ENCODE measurements at regions not wholly inside any gene's neighbourhood (a gene's known extent, or its start where the extent isn't known, plus 50 kb on each side); places are given as distances from the start of the nearest gene placed in this dataset.

DNA sequence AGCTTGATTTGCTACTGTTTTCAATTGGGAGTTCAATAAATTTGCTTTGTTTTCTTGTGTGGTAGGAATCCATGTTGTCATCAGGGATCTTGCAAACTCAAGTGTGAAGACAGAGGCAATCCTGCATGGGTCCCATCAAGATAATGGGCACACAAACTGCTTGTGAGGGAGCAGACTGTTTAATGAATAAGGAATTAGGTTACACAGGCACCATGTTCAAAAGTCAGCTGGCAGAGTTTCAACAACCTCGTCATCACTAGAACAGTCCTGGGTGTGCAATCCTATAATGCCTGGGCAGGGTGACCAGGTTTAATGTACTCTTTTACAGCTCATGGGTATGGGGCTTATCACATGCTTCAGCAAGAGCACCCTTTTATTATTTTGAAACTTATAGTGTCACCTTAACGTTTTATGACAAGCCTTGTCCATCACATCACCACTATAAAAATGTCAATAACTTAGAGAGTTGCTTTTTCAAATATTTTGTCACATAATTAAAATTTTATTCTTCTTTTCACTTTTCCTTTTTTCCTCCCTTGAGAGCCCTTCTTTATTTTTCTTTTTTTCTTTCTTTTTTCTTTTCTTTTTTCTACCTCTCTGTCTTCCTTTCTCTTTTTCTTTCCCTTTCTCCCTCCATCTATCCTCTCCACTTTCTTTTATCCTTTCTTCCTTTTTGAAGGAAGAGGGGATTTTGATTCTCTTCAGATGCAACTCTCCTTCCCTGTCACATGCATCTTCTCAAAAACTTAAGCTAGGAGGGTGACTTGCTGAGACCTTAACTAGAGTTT, 252.2 kb upstream of the ATP2B1 start:
- H3K9me3 ChIP-seq (ENCODE audit: control insufficient read depth, low read length), result no peaks in the 10 kb centered on the region
- no peaks in the 10 kb centered on the region for H3K36me3 ChIP-seq (ENCODE audit: control insufficient read depth, insufficient read depth, low read length)
- H3K4me1 ChIP-seq (ENCODE audit: control insufficient read depth, insufficient read depth, low read length), result no peaks in the 10 kb centered on the region
- H3K27me3 ChIP-seq (ENCODE audit: control insufficient read depth, insufficient read depth, low read length, poor library complexity, severe bottlenecking), result no peaks in the 10 kb centered on the region
- 84 to 92% methylated on average over 2 of the region's 2 CpGs for WGBS, 2 experiments
- H3K27ac ChIP-seq (ENCODE audit: insufficient read depth, low read depth, low read length, poor library complexity, severe bottlenecking), result no peak overlapping the region
- H3K4me3 ChIP-seq (ENCODE audit: insufficient read depth, low read depth, low read length), result no peak overlapping the region

DNA sequence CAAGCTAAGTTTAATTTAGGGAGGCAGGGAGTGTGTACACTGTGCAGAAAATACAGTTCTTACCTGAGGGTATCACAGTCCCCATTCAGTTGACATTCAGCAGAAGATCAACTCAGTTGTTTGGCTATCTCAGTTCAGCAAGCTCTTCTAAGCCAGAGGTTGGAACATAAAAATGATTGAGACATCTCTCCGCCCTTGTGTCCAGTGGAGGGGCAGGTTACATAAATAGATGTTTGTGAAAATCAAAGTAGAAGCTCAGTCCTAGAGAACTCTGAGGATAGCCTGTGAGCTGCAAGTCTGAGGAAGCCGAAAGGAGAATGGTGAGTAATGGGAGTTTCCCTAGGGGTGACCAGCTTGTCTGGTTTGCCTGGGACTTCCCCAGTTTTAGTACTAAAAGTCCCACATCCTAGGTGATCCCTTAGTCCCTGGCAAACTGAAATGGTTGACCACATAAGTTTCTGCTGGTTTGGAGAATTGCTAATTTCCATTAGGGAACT, 251.4 kb upstream of the ATP2B1 start:
- 97 to 98% methylated on average over 2 of the region's 2 CpGs for WGBS, 2 experiments
- no peak overlapping the region for H3K4me3 ChIP-seq (ENCODE audit: insufficient read depth, low read depth, low read length)
- no peaks in the 10 kb centered on the region for H3K27me3 ChIP-seq (ENCODE audit: control insufficient read depth, insufficient read depth, low read length, poor library complexity, severe bottlenecking)

DNA sequence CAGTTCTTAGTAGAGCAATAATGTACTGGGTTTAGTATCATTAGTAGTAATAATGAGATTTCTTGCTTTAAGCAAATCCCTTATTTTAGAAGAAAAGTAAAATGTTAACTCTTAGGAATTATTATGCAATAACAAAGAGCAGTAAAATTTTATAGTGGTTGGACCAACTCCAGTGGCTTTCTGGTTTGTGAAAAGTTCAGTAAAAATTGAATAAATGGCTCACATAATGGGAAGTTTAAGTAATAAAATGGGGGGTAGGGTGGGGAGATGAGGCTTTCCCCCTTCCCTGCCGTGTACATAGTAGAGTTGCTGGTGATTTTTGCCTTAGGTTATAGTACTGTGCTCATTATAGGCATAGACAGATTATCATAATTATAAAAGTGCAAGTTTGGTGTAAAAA, 250.5 kb upstream of the ATP2B1 start:
- H3K27me3 ChIP-seq (ENCODE audit: control insufficient read depth, insufficient read depth, low read length, poor library complexity, severe bottlenecking), result no peaks in the 10 kb centered on the region
- H3K27ac ChIP-seq (ENCODE audit: insufficient read depth, low read depth, low read length, poor library complexity, severe bottlenecking), result no peak overlapping the region
- no peaks in the 10 kb centered on the region for H3K9me3 ChIP-seq (ENCODE audit: control insufficient read depth, low read length)
- WGBS, 2 experiments, result no CpG with 5 or more reads among the region's 1 CpG
- H3K4me3 ChIP-seq (ENCODE audit: insufficient read depth, low read depth, low read length), result no peak overlapping the region
- H3K36me3 ChIP-seq (ENCODE audit: control insufficient read depth, insufficient read depth, low read length), result no peaks in the 10 kb centered on the region
- no peaks in the 10 kb centered on the region for H3K4me1 ChIP-seq (ENCODE audit: control insufficient read depth, insufficient read depth, low read length)

More for the DNA sequence above, 251.4 kb upstream of the ATP2B1 start:
- Histone ChIP-seq H3K36me3 (ENCODE audit: control insufficient read depth, insufficient read depth, low read length) (no peaks in the 10 kb centered on the region), H3K4me1 (ENCODE audit: control insufficient read depth, insufficient read depth, low read length) (no peaks in the 10 kb centered on the region), H3K27ac (ENCODE audit: insufficient read depth, low read depth, low read length, poor library complexity, severe bottlenecking) (no peak overlapping the region), H3K9me3 (ENCODE audit: control insufficient read depth, low read length) (no peaks in the 10 kb centered on the region)

DNA sequence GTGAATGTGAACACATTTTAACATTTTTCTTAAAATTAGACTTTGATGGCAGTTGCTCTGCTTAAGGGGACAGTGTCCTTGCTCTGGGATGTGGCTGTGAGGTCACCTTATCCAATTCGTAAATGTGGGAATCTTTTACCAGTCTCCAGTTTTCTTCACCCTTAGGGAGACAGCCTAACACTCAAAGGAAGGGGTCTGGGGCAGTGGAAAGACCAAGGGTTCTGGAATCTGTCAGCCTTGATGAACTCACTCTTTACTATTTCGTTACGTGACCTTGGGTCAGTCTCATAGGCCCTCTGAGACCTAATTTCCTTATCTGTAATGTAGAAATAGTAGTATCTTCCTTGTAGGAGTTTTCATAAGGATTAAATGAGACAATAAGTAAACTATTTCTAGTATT, 245.6 kb upstream of the ATP2B1 start:
- H3K27me3 ChIP-seq (ENCODE audit: control insufficient read depth, insufficient read depth, low read length, poor library complexity, severe bottlenecking), result no peaks in the 10 kb centered on the region
- no peaks in the 10 kb centered on the region for H3K36me3 ChIP-seq (ENCODE audit: control insufficient read depth, insufficient read depth, low read length)
- H3K9me3 ChIP-seq (ENCODE audit: control insufficient read depth, low read length), result no peaks in the 10 kb centered on the region
- H3K4me1 ChIP-seq (ENCODE audit: control insufficient read depth, insufficient read depth, low read length), result no peaks in the 10 kb centered on the region
- 84 to 91% methylated on average over 2 to 3 of the region's 3 CpGs for WGBS, 2 experiments
- H3K4me3 ChIP-seq (ENCODE audit: insufficient read depth, low read depth, low read length), result no peak overlapping the region
- no peak overlapping the region for H3K27ac ChIP-seq (ENCODE audit: insufficient read depth, low read depth, low read length, poor library complexity, severe bottlenecking)

DNA sequence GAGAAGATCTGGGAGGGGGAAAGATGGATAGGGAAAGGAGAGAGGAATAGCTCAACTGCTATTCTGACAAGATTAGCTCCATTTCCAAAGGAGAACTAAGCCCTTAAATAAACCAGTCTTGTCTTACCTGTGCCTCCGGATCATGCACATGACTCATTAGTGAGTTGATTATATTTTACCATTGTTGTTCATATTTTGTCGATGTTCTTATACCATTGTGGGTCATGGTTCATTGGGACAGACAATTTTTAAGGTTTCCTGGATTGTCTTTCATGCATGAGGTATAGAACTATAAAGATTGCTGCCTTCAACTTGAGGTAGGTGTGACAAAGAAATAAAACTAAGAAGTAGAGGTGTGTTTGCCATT, 243.0 kb upstream of the ATP2B1 start:
- H3K4me1 ChIP-seq (ENCODE audit: control insufficient read depth, insufficient read depth, low read length), result peaks cover 4% of the 10 kb centered on the region
- H3K27ac ChIP-seq (ENCODE audit: insufficient read depth, low read depth, low read length, poor library complexity, severe bottlenecking), result no peak overlapping the region
- H3K27me3 ChIP-seq (ENCODE audit: control insufficient read depth, insufficient read depth, low read length, poor library complexity, severe bottlenecking), result no peaks in the 10 kb centered on the region
- H3K9me3 ChIP-seq (ENCODE audit: control insufficient read depth, low read length), result no peaks in the 10 kb centered on the region
- 97 to 98% methylated on average over 2 of the region's 2 CpGs for WGBS, 2 experiments
- no peak overlapping the region for H3K4me3 ChIP-seq (ENCODE audit: insufficient read depth, low read depth, low read length)
- H3K36me3 ChIP-seq (ENCODE audit: control insufficient read depth, insufficient read depth, low read length), result no peaks in the 10 kb centered on the region

DNA sequence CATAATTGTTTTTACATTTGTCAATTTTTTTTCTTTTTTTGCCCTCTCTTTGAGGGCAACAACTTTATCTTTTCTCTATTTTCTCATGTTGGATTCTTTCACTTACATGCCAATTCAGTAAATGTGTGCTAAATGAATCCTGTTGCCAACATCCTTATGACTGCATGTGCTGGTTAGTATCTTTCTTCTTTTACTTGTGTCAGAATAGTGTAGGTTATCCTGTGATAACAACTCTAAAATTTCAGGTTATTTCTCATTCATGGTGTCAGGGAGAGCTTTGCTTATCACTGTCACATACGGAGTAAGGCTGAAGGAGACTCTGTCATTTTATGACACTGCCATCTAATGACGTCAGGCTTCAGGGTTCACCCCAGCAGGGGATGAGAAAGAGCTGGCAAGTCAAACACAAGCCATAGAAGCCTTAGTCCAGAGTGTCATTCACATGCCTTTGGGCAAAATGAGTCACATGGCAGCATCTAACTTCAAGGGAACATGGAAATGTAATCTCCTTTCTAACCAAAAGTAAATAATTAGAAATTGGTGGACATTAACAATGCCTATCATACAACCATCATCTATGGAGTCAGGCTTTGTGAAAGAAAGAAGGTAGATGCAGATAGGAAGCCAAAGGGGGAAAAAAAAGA, 242.5 kb upstream of the ATP2B1 start:
- Histone ChIP-seq H3K27ac (ENCODE audit: insufficient read depth, low read depth, low read length, poor library complexity, severe bottlenecking) (no peak overlapping the region), H3K27me3 (ENCODE audit: control insufficient read depth, insufficient read depth, low read length, poor library complexity, severe bottlenecking) (no peaks in the 10 kb centered on the region), H3K36me3 (ENCODE audit: control insufficient read depth, insufficient read depth, low read length) (no peaks in the 10 kb centered on the region), H3K4me3 (ENCODE audit: insufficient read depth, low read depth, low read length) (no peak overlapping the region), H3K4me1 (ENCODE audit: control insufficient read depth, insufficient read depth, low read length) (peaks cover 4% of the 10 kb centered on the region), H3K9me3 (ENCODE audit: control insufficient read depth, low read length) (no peaks in the 10 kb centered on the region)
- WGBS, 2 experiments, result 61 to 69% methylated on average over 2 of the region's 2 CpGs

DNA sequence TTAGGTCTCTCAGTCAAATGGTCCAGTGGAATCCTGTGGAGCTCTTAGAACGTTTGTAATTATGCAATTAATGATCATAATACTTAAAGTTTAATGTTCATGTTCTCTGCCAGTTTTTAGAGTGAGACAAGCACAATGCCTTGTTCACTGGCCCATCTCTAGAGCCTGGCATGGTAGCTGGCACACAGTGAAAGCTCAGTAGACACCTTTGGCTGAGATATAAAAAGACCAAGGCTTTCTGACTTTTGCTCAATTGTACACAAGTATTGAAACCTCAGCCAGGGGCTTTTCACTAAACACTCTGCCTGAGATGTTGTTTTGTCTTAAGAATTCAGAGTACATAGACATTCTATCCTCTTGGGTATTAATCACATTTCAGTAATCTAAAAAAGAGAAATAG, 241.8 kb upstream of the ATP2B1 start:
- H3K36me3 ChIP-seq (ENCODE audit: control insufficient read depth, insufficient read depth, low read length), result no peaks in the 10 kb centered on the region
- H3K9me3 ChIP-seq (ENCODE audit: control insufficient read depth, low read length), result no peaks in the 10 kb centered on the region
- H3K4me1 ChIP-seq (ENCODE audit: control insufficient read depth, insufficient read depth, low read length), result peaks cover 4% of the 10 kb centered on the region
- H3K4me3 ChIP-seq (ENCODE audit: insufficient read depth, low read depth, low read length), result no peak overlapping the region
- H3K27me3 ChIP-seq (ENCODE audit: control insufficient read depth, insufficient read depth, low read length, poor library complexity, severe bottlenecking), result no peaks in the 10 kb centered on the region
- WGBS, 2 experiments, result 100% methylated on average over 1 of the region's 1 CpG; no CpG with 5 or more reads in 1 of the 2 experiments
- no peak overlapping the region for H3K27ac ChIP-seq (ENCODE audit: insufficient read depth, low read depth, low read length, poor library complexity, severe bottlenecking)

DNA sequence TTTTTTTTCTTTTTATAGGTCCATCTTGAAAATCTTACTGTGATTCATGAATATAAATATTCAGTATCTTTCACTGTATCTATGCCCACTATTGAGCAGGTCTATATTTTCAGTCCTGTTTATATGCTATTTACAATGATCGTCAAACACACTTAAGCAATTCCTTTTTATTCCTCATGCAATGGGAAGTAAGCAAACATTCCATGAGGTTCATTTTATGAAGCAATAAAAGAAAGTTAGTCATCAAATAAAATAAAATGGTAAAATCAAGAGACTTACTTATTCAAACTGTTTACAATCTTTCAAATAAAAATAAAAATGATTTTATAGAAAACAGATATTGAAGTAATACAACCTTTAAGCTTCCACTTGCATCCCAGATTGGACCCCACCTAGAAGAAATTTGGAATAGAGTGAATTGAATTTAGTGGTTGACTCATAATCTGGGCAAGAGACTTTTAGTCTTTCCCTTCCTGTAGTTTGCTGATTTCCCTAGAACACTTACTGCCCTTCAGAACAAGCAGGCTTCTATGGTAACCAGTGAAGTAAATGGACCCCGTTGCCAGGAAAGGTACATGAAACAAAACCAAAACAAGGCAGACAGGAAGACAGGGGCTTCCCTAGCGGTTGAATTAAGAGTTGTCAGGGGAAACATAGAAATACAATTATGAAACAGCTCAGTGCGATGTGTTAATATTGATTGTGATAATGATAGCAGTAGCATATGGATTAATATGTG, 241.0 kb upstream of the ATP2B1 start:
- H3K4me1 ChIP-seq (ENCODE audit: control insufficient read depth, insufficient read depth, low read length), result peaks cover 4% of the 10 kb centered on the region
- no peak overlapping the region for H3K27ac ChIP-seq (ENCODE audit: insufficient read depth, low read depth, low read length, poor library complexity, severe bottlenecking)
- H3K36me3 ChIP-seq (ENCODE audit: control insufficient read depth, insufficient read depth, low read length), result no peaks in the 10 kb centered on the region
- no peaks in the 10 kb centered on the region for H3K27me3 ChIP-seq (ENCODE audit: control insufficient read depth, insufficient read depth, low read length, poor library complexity, severe bottlenecking)
- no peak overlapping the region for H3K4me3 ChIP-seq (ENCODE audit: insufficient read depth, low read depth, low read length)
- 80 to 91% methylated on average over 3 to 4 of the region's 4 CpGs for WGBS, 2 experiments
- H3K9me3 ChIP-seq (ENCODE audit: control insufficient read depth, low read length), result no peaks in the 10 kb centered on the region

DNA sequence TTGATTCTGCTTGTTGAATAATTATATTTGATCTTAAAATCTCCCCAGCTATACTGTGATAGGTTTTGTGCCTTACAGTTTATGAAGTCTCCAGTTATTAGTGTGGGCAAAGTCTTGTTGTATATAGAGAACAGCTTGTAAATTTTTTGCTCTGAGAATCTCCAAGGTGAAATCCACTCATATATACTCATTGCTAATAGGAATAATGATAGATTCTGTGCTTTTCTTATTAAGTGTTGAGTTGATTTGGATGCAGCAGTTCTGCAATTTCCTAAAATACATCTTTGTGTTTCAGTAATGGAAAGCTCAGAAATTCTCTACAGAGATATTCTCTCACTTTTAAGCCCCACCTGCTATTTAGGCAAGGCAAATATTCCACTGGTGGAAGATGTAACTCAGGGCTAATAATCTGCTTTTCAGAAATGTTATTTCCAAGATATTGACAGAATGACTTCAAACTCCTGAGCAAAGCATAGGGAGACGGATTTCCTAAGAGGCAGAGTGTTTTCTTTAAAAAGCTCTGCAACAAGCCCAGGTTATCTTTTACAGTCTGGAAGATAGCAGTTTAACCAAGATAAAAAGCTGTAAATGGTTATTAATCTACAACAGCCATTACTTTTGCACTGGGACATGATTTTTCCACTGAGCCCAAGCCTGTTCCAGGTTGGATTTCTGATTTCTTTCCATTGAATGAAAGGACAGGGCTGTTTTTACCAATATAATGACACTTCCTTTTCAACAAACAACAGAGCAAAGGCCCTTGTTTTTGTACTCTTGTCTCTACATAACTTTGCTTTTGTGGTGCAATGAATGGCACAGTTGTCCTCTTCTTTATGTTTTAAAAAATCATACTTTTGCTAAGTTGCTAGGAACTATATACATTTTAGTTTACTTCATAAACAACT, 239.9 kb upstream of the ATP2B1 start:
- Histone ChIP-seq H3K27ac (ENCODE audit: insufficient read depth, low read depth, low read length, poor library complexity, severe bottlenecking) (no peak overlapping the region), H3K4me3 (ENCODE audit: insufficient read depth, low read depth, low read length) (no peak overlapping the region), H3K9me3 (ENCODE audit: control insufficient read depth, low read length) (no peaks in the 10 kb centered on the region), H3K36me3 (ENCODE audit: control insufficient read depth, insufficient read depth, low read length) (no peaks in the 10 kb centered on the region), H3K4me1 (ENCODE audit: control insufficient read depth, insufficient read depth, low read length) (peaks cover 4% of the 10 kb centered on the region), H3K27me3 (ENCODE audit: control insufficient read depth, insufficient read depth, low read length, poor library complexity, severe bottlenecking) (no peaks in the 10 kb centered on the region)
- 90 to 100% methylated on average over 1 of the region's 1 CpG for WGBS, 2 experiments
